HepG2 (cell line): ENCODE measurements at regions not wholly inside any gene's neighbourhood (a gene's known extent, or its start where the extent isn't known, plus 50 kb on each side); places are given as distances from the start of the nearest gene placed in this dataset.

ENCODE experiments used
- ATAC-seq: fragments of 200-7000 bp; cut with Tn5 transposase; 3 replicates; pipeline ENCODE4 v1.9.1; 2020; ENCODE audit warnings: mild to moderate bottlenecking, moderate library complexity
- BruUV-seq: library from RNA; stranded (reverse); fragments of 400-500 nt; replicated peaks from 2 replicates; lab custom pipeline; 2021; lab: Mats Ljungman, UMichigan
- CTCF ChIA-PET: fragments of 300-600 bp; formaldehyde crosslinking; extraction: SDS; loops from one replicate; lab custom pipeline; 2021; ENCODE audit warnings: low total read pairs, inconsistent platforms, low intra/inter-chr PET ratio; lab: Yijun Ruan, JAX
- POLR2A ChIA-PET: fragments of 350-600 bp; sonication (Branson Sonifier 250); formaldehyde crosslinking; loops from one replicate; lab custom pipeline; 2020; ENCODE audit warnings: antibody characterized with exemption, inconsistent platforms; lab: Yijun Ruan, JAX
- DNase-seq: peaks from one replicate; pipeline ENCODE4 v3.0.0-alpha.2; 2015; ENCODE audit warnings: low spot score
- FAIRE-seq: peaks from 3 replicates; lab custom pipeline; 2011; peaks lifted over from hg19 to GRCh38; lab: Jason Lieb, UNC
- H2AFZ ChIP-seq: one replicate; pipeline ENCODE4 v1.6.1; 2011; ENCODE audit warnings: low read length, inconsistent platforms
- H3K27ac ChIP-seq: fragments of 300-600 bp; 3 replicates; pipeline ENCODE4 v1.8.0; 2011; ENCODE audit warnings: mixed run types, mild to moderate bottlenecking, mixed read lengths, low read length, inconsistent platforms; ENCODE audit not compliant: insufficient read depth; ENCODE audit errors: extremely low read length
- H3K27me3 ChIP-seq, 2 experiments: fragments of 200-600 bp in 1 of 2; 2 replicates in 1 of 2; 3 replicates in 1 of 2; pipeline versions ENCODE4 v1.6.0 to v1.8.0; 2011; ENCODE audit warnings: low read length in 2 of 2, mild to moderate bottlenecking in 2 of 2, moderate library complexity in 2 of 2, inconsistent platforms in 1 of 2; ENCODE audit not compliant: insufficient read depth in 2 of 2, control insufficient read depth in 1 of 2
- H3K36me3 ChIP-seq, 2 experiments: fragments of 200-600 bp in 1 of 2; replicated peaks in 1 of 2; 2 replicates in 1 of 2; 3 replicates in 1 of 2; pipeline versions ENCODE4 v1.5.1 to v1.8.0; 2011; ENCODE audit warnings: low read length in 2 of 2, inconsistent platforms in 1 of 2; ENCODE audit not compliant: insufficient read depth in 2 of 2, control insufficient read depth in 1 of 2
- H3K4me1 ChIP-seq: 2 replicates; pipeline ENCODE4 v1.5.1; 2012; ENCODE audit warnings: low read length, inconsistent platforms; ENCODE audit not compliant: insufficient read depth
- H3K4me2 ChIP-seq: 2 replicates; pipeline ENCODE4 v1.6.0; 2011; ENCODE audit warnings: low read depth, low read length, inconsistent platforms
- H3K4me3 ChIP-seq, 3 experiments: fragments of 200-600 bp in 1 of 3; sonication (generic), shearing (Covaris generic) in 1 of 3; replicated peaks in 1 of 3; 2 replicates each; pipeline ENCODE4 v1.5.1; 2011 to 2016; ENCODE audit warnings: low read length in 3 of 3, inconsistent platforms in 2 of 3, low read depth in 2 of 3, mild to moderate bottlenecking in 2 of 3, control low read depth in 1 of 3, mixed read lengths in 1 of 3; ENCODE audit not compliant: insufficient read depth in 1 of 3
- H3K79me2 ChIP-seq: one replicate; pipeline ENCODE4 v1.6.1; 2011; ENCODE audit warnings: low read length, inconsistent platforms; ENCODE audit not compliant: insufficient read depth
- H3K9ac ChIP-seq: 2 replicates; pipeline ENCODE4 v1.6.0; 2011; ENCODE audit warnings: mild to moderate bottlenecking, low read depth, low read length, inconsistent platforms; ENCODE audit not compliant: insufficient read depth
- H3K9me3 ChIP-seq: 2 replicates; pipeline ENCODE4 v1.5.1; 2012; ENCODE audit warnings: mild to moderate bottlenecking, low read length
- H4K20me1 ChIP-seq: 2 replicates; pipeline ENCODE4 v1.6.0; 2011; ENCODE audit warnings: inconsistent platforms, mild to moderate bottlenecking, low read length, moderate library complexity; ENCODE audit not compliant: insufficient read depth
- ARID5B ChIP-seq: IDR thresholded peaks from 2 replicates; pipeline ENCODE4 v1.4.0; 2020; ENCODE audit warnings: mild to moderate bottlenecking, missing genetic modification reagents
- ARNT ChIP-seq: fragments of 450-650 bp; IDR thresholded peaks from 2 replicates; pipeline ENCODE4 v1.6.1; 2017
- ARNTL ChIP-seq: sonication (generic); formaldehyde crosslinking; IDR thresholded peaks from 2 replicates; pipeline ENCODE4 v1.4.0; 2020; ENCODE audit warnings: mild to moderate bottlenecking, missing genetic modification reagents
- FOXK1 ChIP-seq: sonication (generic); formaldehyde crosslinking; IDR thresholded peaks from 2 replicates; pipeline ENCODE4 v1.4.0; 2020; ENCODE audit warnings: low read depth, missing genetic modification reagents, borderline replicate concordance
- PPARG ChIP-seq: conservative IDR thresholded peaks from 2 replicates; pipeline ENCODE4 v1.6.1; 2016; ENCODE audit warnings: missing biosample characterization, missing genetic modification reagents
- SOX13 ChIP-seq, 3 experiments: fragments of 450-650 bp in 1 of 3; sonication (generic) in 1 of 3; formaldehyde crosslinking in 1 of 3; IDR thresholded peaks in 2 of 3; conservative IDR thresholded peaks in 1 of 3; 2 replicates each; pipeline versions ENCODE4 v1.5.0 to v1.6.1; 2016 to 2020; ENCODE audit warnings: antibody characterized with exemption in 1 of 3, mild to moderate bottlenecking in 1 of 3, missing compliant biosample characterization in 1 of 3, missing genetic modification reagents in 1 of 3, moderate library complexity in 1 of 3
- TAF1 ChIP-seq: sonication (generic); formaldehyde crosslinking; IDR thresholded peaks from 2 replicates; pipeline ENCODE4 v1.4.0; 2020; ENCODE audit warnings: missing genetic modification reagents
- TRAFD1 ChIP-seq: sonication (generic); formaldehyde crosslinking; IDR thresholded peaks from 2 replicates; pipeline ENCODE4 v1.5.1; 2020; ENCODE audit warnings: missing genetic modification reagents, mild to moderate bottlenecking, borderline replicate concordance
- ZNF367 ChIP-seq: sonication (generic); formaldehyde crosslinking; IDR thresholded peaks from 2 replicates; pipeline ENCODE4 v1.4.0; 2020; ENCODE audit warnings: missing genetic modification reagents, borderline replicate concordance
- ZNF879 ChIP-seq: sonication (generic); formaldehyde crosslinking; IDR thresholded peaks from 2 replicates; pipeline ENCODE4 v1.8.1; 2023; ENCODE audit warnings: missing genetic modification reagents
- WGBS: methylation state at CpG from one replicate; pipeline ENCODE4 v1.1.6; 2017; ENCODE audit warnings: low lambda C conversion rate; 5-methylcytosine and 5-hydroxymethylcytosine counted together
- in situ Hi-C: cut with HindIII; loops from 2 replicates; pipeline ENCODE4 v1.10.0; 2017; ENCODE audit warnings: low pct_unique_long_range_greater_than_20kb; ENCODE audit not compliant: extremely low pct_ligation_motif_present
- intact Hi-C: fragments of 100-400 bp; cut with micrococcal nuclease; formaldehyde crosslinking; loops from one replicate; pipeline ENCODE4 v1.10.0; 2022; ENCODE audit not compliant: unreplicated experiment
- TF ChIP-seq, protein P1 (sequence below): sonication (generic); formaldehyde crosslinking; IDR thresholded peaks from 2 replicates; pipeline ENCODE4 v1.4.0; 2020; ENCODE audit warnings: missing genetic modification reagents, low read depth, mild to moderate bottlenecking, borderline replicate concordance

DNA sequence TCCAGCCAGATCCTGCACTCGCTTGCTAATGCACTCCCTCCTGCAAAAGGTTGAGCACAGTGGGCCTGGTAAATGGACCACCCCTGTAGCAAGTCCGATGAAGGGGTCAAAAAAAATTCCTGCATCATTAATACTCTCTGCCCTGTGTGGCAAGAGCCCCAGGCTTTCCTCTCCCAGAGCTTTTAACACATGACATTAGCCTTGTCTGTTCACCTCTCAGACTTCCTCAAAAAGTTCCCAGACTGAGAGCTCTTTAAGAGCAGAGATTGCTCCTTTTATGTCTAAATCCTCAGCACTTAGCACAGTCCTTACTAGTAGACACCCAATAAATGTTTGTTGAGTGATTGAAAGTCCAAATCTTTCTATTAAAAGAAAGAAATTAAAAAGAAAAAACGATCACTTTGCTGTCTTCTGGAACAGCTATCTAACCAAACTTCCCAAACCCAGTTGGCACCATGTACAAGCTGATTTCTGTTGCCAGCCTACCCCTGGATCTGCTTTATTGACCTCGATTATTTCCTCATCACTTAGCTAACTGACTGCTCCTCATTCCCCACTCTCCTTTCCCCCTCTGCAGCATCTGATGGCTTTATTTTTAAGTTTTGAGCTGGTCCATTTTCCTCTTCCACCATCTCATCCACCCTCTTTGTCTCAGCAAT lies 209.8 kb downstream of the ENC1 start:
- H3K4me2 ChIP-seq = no peak overlapping the region
- no peak for FAIRE-seq
- H4K20me1 ChIP-seq = no peaks in the 10 kb centered on the region
- no peaks in the 10 kb centered on the region for H3K27me3 ChIP-seq
- TF ChIP-seq PPARG (CRISPR knock-in tag) (no peak), ARNT (no peak), TRAFD1 (no peak)
- in situ Hi-C loops (no loop called here), intact Hi-C loops (no loop called here)
- BruUV-seq = no TSS peak
- no peaks in the 10 kb centered on the region for H3K36me3 ChIP-seq
- H3K4me3 ChIP-seq = no peak overlapping the region
- ChIA-PET CTCF (no interaction called here), POLR2A (no interaction called here)
- H3K9me3 ChIP-seq = no peaks in the 10 kb centered on the region
- H3K9ac ChIP-seq = no peak overlapping the region
- H3K79me2 ChIP-seq = no peaks in the 10 kb centered on the region
- H2AFZ ChIP-seq = no peak overlapping the region
- no peak for ATAC-seq
- peaks cover 12% of the 10 kb centered on the region for H3K4me1 ChIP-seq
- DNase-seq = no peak
- H3K27ac ChIP-seq = no peak overlapping the region
- WGBS = 22% methylated on average over 3 of the region's 4 CpGs

DNA sequence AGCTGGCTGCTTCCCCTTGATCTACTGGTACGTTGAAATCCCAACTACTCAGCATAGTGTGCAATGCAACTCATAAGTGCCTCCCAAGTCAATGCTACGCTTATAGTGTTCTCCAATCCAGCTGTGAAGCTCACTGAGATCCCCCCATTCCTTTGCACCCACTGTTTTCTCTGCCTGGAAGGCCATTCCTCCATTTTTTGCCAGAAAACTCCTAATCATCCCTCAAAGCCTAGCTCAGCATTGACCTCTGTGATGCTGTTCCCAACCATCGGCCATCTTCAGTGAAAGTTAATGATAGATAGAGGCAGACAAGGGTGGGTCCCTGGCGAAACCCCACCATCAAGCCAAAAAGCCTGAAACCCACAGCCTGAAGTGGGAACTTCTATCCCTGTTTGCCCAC lies 211.0 kb downstream of the ENC1 start:
- Histone ChIP-seq H3K36me3 (no peaks in the 10 kb centered on the region), H3K9me3 (no peaks in the 10 kb centered on the region), H3K4me3 (no peak overlapping the region), H3K4me1 (peaks cover 19% of the 10 kb centered on the region), H2AFZ (no peak overlapping the region), H3K79me2 (no peaks in the 10 kb centered on the region), H3K9ac (no peak overlapping the region), H3K4me2 (no peak overlapping the region), H3K27me3 (no peaks in the 10 kb centered on the region), H4K20me1 (no peaks in the 10 kb centered on the region), H3K27ac (no peak overlapping the region)
- FAIRE-seq = no peak
- WGBS = 67% methylated on average over 4 of the region's 4 CpGs
- DNase-seq = no peak
- in situ Hi-C loops = no loop called here
- ChIA-PET POLR2A (no interaction called here), CTCF (no interaction called here)
- intact Hi-C loops = no loop called here
- BruUV-seq = no TSS peak
- no peak for ATAC-seq
- no peak for TF ChIP-seq FOXK1 (CRISPR knock-in tag)
- TF ChIP-seq ARNTL = no peak
- TF ChIP-seq, protein P1, sequence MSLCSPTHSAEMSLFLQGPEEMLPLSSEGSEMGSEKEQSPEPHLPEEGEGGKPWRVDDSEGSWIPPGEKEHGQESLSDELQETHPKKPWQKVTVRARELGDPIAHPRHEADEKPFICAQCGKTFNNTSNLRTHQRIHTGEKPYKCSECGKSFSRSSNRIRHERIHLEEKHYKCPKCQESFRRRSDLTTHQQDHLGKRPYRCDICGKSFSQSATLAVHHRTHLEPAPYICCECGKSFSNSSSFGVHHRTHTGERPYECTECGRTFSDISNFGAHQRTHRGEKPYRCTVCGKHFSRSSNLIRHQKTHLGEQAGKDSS = no peak
- TF ChIP-seq ARID5B (CRISPR knock-in tag) = no peak
- no peak for TF ChIP-seq TAF1 (CRISPR knock-in tag)
- TF ChIP-seq SOX13 (IDR thresholded peaks at IDR 0.05) = no peak
- no peak for TF ChIP-seq SOX13 (CRISPR knock-in tag; conservative IDR thresholded peaks at IDR 0.05 in 1 of 2, IDR thresholded peaks at IDR 0.05 in 1 of 2)
- TF ChIP-seq ZNF367 (CRISPR knock-in tag) = no peak
- no peak for TF ChIP-seq ZNF879
